Gastrocnemius medialis (tissue), 4 donors: ENCODE measurements at regions not wholly inside any gene's neighbourhood (a gene's known extent, or its start where the extent isn't known, plus 50 kb on each side); places are given as distances from the start of the nearest gene placed in this dataset.

Experiments
- ATAC-seq, 2 donors: fragments of 150-250 bp; one replicate each; pipeline ENCODE4 v1.9.1; 2016
- DNase-seq, 2 donors: peaks; one replicate each; pipeline ENCODE4 v3.0.0-alpha.2; 2019
- H3K27ac ChIP-seq, 4 donors: fragments of 200-600 bp; sonication (generic); 1 replicate in 1 of 4; 2 replicates in 3 of 4; pipeline ENCODE4 v1.5.1; 2016 to 2018; ENCODE audit warnings: mild to moderate bottlenecking in 2 of 4, moderate library complexity in 1 of 4
- H3K27me3 ChIP-seq, 3 donors: fragments of 200-600 bp; sonication (generic) in 2 of 3; 1 replicate in 1 of 3; 2 replicates in 2 of 3; pipeline versions ENCODE4 v1.5.1 to v1.6.0; 2016 to 2019; ENCODE audit warnings: mild to moderate bottlenecking in 1 of 3, moderate library complexity in 1 of 3
- H3K36me3 ChIP-seq, 2 donors: fragments of 200-600 bp; sonication (generic) in 1 of 2; one replicate each; pipeline ENCODE4 v1.5.1; 2017 to 2018
- H3K4me1 ChIP-seq, 2 donors: fragments of 200-600 bp; sonication (generic) in 1 of 2; one replicate each; pipeline ENCODE4 v1.5.1; 2016 to 2017; ENCODE audit warnings: mild to moderate bottlenecking in 2 of 2
- H3K4me3 ChIP-seq, 4 donors: fragments of 200-600 bp; sonication (generic) in 3 of 4; 1 replicate in 1 of 4; 2 replicates in 3 of 4; pipeline ENCODE4 v1.5.1; 2016 to 2019; ENCODE audit warnings: mild to moderate bottlenecking in 2 of 4
- H3K9me3 ChIP-seq, 3 donors: fragments of 200-600 bp; sonication (generic) in 2 of 3; 1 replicate in 1 of 3; 2 replicates in 2 of 3; pipeline ENCODE4 v1.5.1; 2016 to 2019
- POLR2A ChIP-seq, 2 donors: fragments of 450-650 bp; IDR thresholded peaks; one replicate each; pipeline ENCODE4 v1.6.1; 2017; ENCODE audit warnings: antibody characterized with exemption in 2 of 2, mild to moderate bottlenecking in 2 of 2, moderate library complexity in 2 of 2
- in situ Hi-C, 4 donors: fragments of 200-750 bp; cut with MboI; loops; one replicate each; pipeline versions ENCODE4 v1.15.0 to v1.8.0; 2017; ENCODE audit warnings: low sequenced_read_pairs in 4 of 4
- intact Hi-C: fragments of 100-400 bp; cut with DNase I; formaldehyde crosslinking; loops from one replicate; pipeline ENCODE4 v1.15.1; 2023; ENCODE audit warnings: low total_unique reads
- TF ChIP-seq, protein P1 (sequence below), 5 experiments: fragments of 450-650 bp in 3 of 5; fragments of 200-600 bp in 2 of 5; sonication (generic) in 2 of 5; IDR thresholded peaks in 4 of 5; conservative IDR thresholded peaks in 1 of 5; 1 replicate in 4 of 5; 2 replicates in 1 of 5; pipeline ENCODE4 v1.5.1; 2016 to 2019; ENCODE audit warnings: antibody characterized with exemption in 5 of 5, mild to moderate bottlenecking in 3 of 5, moderate library complexity in 3 of 5

DNA sequence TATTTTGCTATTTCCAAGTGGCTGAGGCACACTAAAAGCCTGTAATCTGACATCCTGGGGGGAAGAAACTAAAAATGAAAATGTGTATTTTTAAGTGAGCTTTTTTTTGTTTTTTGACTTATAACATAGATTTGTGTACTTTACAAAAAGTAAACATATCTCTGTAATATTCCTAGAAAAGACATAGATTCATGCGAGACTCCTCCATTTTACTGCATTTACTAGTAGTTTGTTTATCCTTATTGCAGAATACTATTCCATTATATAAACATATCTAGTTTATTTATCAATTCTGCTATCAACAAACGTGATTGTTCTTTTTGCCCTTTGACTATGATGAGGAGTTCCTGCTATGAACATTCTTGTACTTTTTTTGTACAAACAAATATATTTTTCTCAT, 67.8 kb upstream of the PLSCR5 start:
- Histone ChIP-seq H3K9me3 (no peaks in the 10 kb centered on the region), H3K4me3 (no peak overlapping the region), H3K27ac (no peak overlapping the region), H3K4me1 (no peaks in the 10 kb centered on the region), H3K27me3 (no peaks in the 10 kb centered on the region), H3K36me3 (no peaks in the 10 kb centered on the region)
- TF ChIP-seq POLR2A (IDR thresholded peaks at IDR 0.05): no peak
- TF ChIP-seq, protein P1, sequence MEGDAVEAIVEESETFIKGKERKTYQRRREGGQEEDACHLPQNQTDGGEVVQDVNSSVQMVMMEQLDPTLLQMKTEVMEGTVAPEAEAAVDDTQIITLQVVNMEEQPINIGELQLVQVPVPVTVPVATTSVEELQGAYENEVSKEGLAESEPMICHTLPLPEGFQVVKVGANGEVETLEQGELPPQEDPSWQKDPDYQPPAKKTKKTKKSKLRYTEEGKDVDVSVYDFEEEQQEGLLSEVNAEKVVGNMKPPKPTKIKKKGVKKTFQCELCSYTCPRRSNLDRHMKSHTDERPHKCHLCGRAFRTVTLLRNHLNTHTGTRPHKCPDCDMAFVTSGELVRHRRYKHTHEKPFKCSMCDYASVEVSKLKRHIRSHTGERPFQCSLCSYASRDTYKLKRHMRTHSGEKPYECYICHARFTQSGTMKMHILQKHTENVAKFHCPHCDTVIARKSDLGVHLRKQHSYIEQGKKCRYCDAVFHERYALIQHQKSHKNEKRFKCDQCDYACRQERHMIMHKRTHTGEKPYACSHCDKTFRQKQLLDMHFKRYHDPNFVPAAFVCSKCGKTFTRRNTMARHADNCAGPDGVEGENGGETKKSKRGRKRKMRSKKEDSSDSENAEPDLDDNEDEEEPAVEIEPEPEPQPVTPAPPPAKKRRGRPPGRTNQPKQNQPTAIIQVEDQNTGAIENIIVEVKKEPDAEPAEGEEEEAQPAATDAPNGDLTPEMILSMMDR (IDR thresholded peaks at IDR 0.05 in 4 of 5, conservative IDR thresholded peaks at IDR 0.05 in 1 of 5): no peak
- DNase-seq (no peak), ATAC-seq (no peak)
- in situ Hi-C loops (no loop called here), intact Hi-C loops (no loop called here)

DNA sequence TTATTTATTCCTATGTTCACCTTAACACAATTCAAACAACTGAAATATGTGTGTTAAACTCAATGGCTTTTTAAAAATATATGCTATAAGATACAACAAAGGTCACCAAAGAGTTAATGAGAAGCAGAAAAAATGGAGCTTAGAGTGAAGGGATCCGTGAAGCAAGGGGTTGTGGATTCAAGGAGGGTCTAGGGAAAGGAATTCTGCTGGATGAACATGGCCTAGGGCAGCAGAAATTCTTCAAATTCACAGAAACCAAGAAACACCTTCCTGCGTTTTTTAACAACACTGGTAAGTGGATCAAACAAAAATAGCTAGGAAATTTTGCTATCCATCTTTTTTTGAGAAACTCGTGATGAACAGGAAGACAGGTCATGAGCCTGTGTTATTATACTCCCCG, 59.3 kb upstream of the PLSCR5 start:
- no peak overlapping the region for H3K4me3 ChIP-seq
- intact Hi-C loops (no loop called here), in situ Hi-C loops (no loop called here)
- DNase-seq (no peak), ATAC-seq (no peak)
- no peaks in the 10 kb centered on the region for H3K9me3 ChIP-seq
- TF ChIP-seq POLR2A (IDR thresholded peaks at IDR 0.05): no peak
- TF ChIP-seq, protein P1 (IDR thresholded peaks at IDR 0.05 in 4 of 5, conservative IDR thresholded peaks at IDR 0.05 in 1 of 5): no peak
- H3K27me3 ChIP-seq: no peaks in the 10 kb centered on the region
- H3K27ac ChIP-seq: no peak overlapping the region
- H3K4me1 ChIP-seq: no peaks in the 10 kb centered on the region
- H3K36me3 ChIP-seq: no peaks in the 10 kb centered on the region

DNA sequence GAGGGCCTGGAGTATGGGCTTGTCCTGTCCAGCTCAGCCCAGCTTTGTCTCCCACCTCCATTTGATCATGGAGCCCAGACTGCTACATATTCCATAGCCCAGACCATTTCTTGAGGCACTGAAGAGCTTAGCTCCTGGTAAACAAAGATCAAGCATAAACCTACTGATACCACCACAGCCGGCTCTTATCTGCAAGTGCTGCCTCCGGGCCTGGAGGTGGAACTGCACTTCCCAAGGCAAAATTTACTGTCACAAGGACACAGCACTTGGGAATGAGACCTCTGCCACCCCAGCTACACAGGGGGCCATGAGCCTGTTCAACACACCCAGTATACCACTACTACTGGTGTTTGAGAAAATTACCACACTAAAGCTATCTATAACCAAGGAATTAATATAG, 53.7 kb upstream of the PLSCR5 start:
- Histone ChIP-seq H3K36me3 (no peaks in the 10 kb centered on the region), H3K4me3 (no peak overlapping the region), H3K27me3 (no peaks in the 10 kb centered on the region), H3K27ac (no peak overlapping the region), H3K4me1 (no peaks in the 10 kb centered on the region), H3K9me3 (no peaks in the 10 kb centered on the region)
- intact Hi-C loops: no loop called here
- no peak for ATAC-seq
- in situ Hi-C loops: no loop called here
- no peak for TF ChIP-seq POLR2A (IDR thresholded peaks at IDR 0.05)
- TF ChIP-seq, protein P1 (IDR thresholded peaks at IDR 0.05 in 4 of 5, conservative IDR thresholded peaks at IDR 0.05 in 1 of 5): no peak
- DNase-seq: no peak

DNA sequence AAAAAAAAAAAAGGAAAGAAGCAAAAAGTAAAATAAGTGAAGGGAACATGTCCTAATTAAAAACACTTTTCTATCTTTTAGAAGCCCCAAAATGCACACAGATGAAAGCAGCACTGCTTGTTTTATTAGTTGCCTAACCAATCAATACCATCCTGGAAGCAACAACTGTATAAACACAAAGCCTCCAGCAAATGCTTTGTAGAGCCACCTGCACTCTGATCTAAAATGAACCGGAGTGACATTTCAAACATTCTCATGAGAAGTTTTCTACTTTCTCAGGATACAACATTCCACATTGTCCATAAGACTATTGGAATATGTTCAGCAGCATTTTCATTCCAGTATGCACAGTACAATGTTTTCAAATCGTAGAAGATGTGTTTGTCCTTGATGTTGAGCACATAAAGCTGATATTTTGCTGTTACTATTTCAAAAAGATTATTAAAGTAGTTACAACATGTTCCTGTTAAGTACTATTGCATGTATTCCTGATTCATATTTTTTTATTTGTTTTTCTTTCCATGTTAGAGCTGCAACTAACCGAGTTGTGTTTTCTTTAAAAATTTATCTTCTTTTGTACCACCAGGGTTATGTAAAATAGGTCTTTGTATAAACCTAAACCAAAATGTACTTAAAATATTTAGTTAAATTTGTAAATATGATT, 50.3 kb upstream of the PLSCR5 start:
- no peak for ATAC-seq
- in situ Hi-C loops: no loop called here
- no peak overlapping the region for H3K4me3 ChIP-seq
- no peaks in the 10 kb centered on the region for H3K36me3 ChIP-seq
- TF ChIP-seq POLR2A (IDR thresholded peaks at IDR 0.05): no peak
- TF ChIP-seq, protein P1 (IDR thresholded peaks at IDR 0.05 in 4 of 5, conservative IDR thresholded peaks at IDR 0.05 in 1 of 5): no peak
- no peak overlapping the region for H3K27ac ChIP-seq
- no peak for DNase-seq
- no peaks in the 10 kb centered on the region for H3K27me3 ChIP-seq
- H3K4me1 ChIP-seq: peaks cover 0 to under 1% of the 10 kb centered on the region in 2 donors
- no peaks in the 10 kb centered on the region for H3K9me3 ChIP-seq
- intact Hi-C loops: no loop called here
